NCI-H524 (cell line): ENCODE measurements at regions not wholly inside any gene's neighbourhood (a gene's known extent, or its start where the extent isn't known, plus 50 kb on each side); places are given as distances from the start of the nearest gene placed in this dataset.
A peak's percentile ranks its signal among the peaks of the same experiment; 100 is the strongest.

Experiments used
- DNase-seq, 2 experiments: peaks; one replicate each; lab custom pipeline; 2025; lab: John Stamatoyannopoulos, UW

GRCh38 chr4:58205446-58206235 lies 1095.5 kb upstream of the IGFBP7 start:
- DNase-seq: no peak

DNA sequence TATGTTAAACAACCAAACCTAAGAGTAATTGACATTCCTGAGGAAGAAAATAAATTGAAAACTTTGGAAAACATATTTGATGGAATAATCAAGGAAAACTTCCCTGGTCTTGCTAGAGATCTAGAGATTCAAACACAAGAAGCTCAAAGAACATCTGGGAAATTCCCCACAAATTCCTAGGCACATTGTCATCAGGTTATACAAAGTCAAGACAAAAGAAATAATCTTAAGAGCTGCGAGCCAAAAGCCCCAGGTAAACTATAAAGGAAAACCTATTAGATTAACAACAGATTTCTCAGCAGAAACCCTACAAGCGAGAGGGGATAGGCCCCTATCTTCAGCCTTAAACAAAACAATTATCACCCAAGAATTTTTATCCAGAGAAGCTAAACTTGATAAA lies 1082.0 kb upstream of the IGFBP7 start:
- no peak for DNase-seq

DNA sequence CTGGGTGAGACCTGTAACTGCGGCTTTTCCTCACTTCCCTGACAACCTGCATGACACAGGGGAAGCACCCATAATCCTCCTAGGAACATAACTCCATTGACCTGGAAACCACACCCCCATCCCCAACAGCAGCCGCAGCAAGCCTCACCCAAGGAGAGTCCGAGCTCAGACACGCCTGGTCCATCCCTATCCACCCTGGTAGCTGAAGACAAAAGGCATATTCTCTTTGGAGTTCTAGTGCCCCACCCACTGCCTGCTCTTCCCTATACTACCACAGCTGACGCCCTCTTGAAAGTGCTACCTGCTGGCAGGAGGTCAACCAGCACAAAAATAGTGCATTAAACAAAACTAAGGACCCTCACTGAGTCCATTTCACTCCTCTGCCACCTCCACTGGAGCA lies 1080.9 kb upstream of the IGFBP7 start:
- DNase-seq: no peak

GRCh38 chr4:58188316-58188715 lies 1078.1 kb upstream of the IGFBP7 start:
- DNase-seq: no peak

- DNase-seq: no peak
Measured at GRCh38 chr4:58175024-58175423, 1064.8 kb upstream of the IGFBP7 start.

DNA sequence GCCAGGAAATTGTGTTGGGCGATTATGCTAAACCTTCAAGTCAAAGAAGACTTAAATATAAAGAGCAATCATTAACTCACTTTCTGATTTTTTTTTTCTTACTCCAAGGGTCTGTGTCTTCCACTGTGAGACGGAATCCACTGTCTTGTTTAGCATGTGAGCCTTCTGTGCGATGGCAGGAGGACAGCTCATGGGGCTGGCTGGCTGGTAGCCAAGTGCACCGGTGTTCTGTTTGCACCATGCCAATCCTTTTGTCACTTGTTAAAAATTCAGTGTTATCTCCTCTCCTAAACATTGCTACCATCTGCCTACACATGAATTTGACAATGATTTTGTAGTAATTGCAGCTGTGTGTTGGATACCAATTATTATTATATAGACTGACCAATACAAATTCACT lies 1056.3 kb upstream of the IGFBP7 start:
- peak; percentile 28 to 80 for DNase-seq

- peak; percentile 65 to 92 for DNase-seq
Measured at GRCh38 chr4:58163156-58163555, 1053.0 kb upstream of the IGFBP7 start.

DNA sequence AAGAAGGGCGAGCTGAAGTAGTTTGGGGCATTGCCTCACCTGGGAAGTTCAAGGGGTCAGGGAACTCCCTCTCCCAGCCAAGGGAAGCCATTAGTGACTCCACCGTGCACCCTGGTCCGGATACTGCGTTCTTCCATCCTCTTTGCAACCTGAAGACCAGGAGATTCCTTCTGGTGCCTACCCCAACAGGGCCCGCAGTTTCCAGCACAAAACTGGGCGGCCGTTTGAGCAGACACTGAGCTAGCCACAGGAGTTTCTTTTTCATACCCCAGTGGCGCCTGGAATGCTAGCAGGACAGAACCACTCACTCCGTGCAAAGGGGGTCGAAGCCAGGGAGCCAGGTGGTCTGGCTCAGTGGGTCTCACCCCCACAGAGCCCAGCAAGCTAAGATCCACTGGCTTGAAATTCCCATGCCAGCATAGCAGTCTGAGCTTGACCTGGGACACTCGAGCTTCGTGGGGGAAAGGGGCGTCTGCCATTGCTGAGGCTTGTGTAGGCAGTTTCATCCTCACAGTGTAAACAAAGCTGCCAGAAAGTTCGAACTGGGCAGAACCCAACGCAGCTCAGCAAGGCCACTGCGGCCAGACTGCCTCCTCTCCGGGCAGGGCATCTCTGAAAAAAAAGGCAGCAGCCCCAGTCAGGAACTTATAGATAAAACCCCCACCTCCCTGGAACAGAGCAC lies 1039.4 kb upstream of the IGFBP7 start:
- DNase-seq: no peak

DNA sequence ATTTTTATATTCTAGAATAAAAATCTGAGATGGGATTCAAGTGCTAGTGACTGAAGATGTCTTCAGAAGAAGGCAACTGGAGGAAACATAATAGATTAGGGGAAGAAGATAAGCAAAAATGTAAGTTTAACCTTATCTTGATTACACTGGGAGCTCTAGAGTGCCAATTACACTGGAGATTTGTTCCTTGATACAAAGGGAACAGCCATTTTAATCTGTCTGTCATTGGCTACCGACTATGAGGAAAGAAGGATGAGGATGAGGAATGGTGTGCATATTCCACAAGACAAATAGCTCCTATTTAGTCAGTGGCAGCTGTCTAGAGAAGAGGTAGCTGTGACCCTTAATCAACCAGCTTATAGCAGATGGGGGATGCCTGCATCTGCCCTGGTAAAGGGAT lies 1034.5 kb upstream of the IGFBP7 start:
- peak; percentile 78 to 94 for DNase-seq

- DNase-seq: peak; percentile 74 to 89
Measured at GRCh38 chr4:58138786-58139668, 1028.8 kb upstream of the IGFBP7 start.

DNA sequence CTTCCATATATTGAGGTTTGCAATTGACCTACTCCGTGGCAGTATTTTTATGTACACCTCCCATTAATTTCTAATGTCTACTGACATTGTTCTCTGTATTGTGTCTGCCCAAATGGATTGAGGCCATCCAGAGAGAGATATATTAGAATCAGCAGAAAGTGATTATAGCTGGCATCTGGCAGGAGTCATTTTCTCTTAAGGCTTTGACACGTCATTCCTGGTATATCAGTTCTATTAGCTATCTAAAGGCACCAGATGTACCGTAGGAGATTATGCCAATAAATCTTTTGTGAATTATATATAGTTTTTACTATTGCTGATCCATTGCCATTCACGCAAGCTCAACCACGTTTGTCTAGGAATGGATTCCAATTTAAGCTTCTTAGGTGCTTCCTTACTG lies 1026.4 kb upstream of the IGFBP7 start:
- DNase-seq: peak; percentile 39 to 88

DNA sequence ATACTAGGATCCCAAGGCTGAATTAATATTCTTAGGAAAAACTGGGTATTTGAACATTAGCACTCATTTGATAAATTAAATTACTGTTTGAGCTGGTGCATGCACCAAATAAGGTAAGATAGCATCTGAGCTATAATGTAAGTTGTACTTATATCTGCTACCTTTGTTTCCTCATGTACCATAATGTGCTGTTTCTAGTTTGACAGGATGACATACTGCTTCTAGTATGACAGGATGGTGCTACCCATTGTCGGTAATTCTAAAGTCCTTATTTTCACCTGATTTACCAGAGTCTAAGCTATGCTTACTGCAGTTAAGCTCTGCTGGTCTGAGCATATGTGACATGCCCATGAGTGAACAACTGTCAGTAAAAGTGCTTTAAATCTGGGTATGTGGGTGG lies 1017.5 kb upstream of the IGFBP7 start:
- DNase-seq: no peak

- no peak for DNase-seq
Measured at GRCh38 chr4:58119298-58119697, 1009.1 kb upstream of the IGFBP7 start.

DNA sequence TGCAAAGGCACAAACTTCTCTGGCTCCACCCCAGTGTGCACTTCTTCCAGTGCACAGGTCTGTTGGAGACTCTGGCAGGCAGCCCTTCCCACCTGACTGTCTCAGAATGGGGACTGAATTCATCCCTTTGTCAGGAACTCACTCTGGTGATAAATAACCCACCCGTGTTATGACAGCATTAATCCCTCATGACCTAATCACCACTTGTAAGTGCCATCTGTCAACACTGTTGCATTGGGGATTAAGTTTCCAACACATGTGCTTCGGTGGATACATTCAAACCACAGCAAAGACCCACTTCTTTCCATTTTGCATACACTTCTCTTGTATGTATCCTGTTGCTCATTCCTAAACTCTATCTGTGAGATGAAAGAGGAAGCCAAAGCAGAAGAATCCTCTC lies 1002.9 kb upstream of the IGFBP7 start:
- DNase-seq: peak; percentile 93 to 97

GRCh38 chr4:58111818-58112217 lies 1001.6 kb upstream of the IGFBP7 start:
- DNase-seq: no peak

GRCh38 chr4:58093352-58093751 lies 983.2 kb upstream of the IGFBP7 start:
- DNase-seq: no peak

DNA sequence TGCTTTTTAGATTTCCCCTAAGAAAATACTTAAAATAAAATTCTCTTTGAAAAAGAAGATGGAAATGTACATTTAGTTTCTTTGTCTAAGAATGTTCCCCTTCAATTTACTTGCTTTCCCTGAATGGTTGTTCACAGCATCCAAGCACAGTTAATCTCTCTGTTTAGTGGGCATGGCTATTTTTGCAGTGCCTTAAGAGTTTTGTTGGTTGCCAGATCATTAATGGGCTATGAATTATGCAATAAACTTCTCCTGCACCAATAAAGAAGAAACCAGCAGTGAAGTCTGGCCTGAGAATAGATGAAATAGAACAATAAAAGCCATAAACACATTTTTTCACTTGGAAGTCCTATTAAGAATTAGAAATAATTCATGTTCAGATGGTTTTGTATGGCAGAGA lies 980.4 kb upstream of the IGFBP7 start:
- no peak for DNase-seq

- no peak for DNase-seq
Measured at GRCh38 chr4:58081356-58081755, 971.2 kb upstream of the IGFBP7 start.

DNA sequence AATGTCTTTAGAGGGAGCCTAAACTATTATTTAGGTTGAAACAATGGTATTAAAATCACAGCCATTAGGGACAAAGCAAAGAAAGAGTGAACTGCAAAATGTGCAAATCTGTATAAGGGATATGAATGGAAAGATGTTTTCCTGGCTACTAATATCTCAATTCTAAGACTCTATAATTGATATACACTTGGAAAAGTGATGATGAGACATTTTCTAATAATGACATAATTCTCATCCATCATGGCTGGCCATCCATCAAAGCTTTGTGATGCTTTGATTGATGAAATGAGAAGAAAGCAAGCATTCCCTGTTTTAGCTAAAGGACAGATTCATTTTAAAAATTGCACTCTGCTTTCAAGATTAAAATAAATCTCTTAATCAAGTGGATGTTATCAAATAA lies 965.5 kb upstream of the IGFBP7 start:
- DNase-seq: no peak

GRCh38 chr4:58074382-58074781 lies 964.2 kb upstream of the IGFBP7 start:
- DNase-seq: no peak

DNA sequence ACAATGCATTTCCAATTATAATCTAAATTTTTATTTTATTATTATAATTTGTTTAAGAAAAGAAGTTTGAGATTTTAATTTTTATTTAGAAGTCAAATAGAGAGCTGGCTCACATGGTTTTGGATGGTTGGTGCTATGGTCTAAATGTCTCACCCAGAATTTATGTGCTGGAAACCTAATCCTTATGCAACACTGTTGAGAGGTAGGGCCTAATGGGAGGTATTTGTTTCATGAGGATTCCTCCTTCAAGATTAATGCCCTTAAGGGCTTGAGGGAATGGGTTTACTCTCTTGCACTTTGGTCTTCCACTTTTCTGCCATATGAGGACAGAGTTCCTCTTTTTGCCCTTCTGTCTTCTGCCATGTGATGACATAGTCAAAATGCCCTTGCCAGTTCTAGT lies 960.5 kb upstream of the IGFBP7 start:
- DNase-seq: peak in 1 of 2 experiments; percentile 17

DNA sequence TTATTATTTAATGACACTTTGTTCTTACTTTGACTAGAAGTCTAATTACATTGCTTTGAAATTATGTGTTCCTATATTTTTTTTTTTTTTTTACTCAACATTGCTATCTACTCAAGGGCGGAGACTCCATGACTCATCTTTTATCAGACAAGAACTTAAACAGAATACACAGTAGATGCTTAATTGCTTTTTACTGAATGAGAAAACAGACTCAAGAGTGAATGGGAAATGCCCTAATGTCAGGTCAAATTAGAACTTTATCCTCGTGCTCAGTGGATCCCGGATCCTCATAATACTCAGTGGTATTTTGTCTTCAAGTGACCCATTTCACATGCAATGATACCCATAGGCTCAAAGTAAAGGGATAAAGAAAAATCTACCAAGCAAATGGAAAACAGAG lies 954.5 kb upstream of the IGFBP7 start:
- DNase-seq: no peak
